T-cell (primary cell): ENCODE measurements at regions not wholly inside any gene's neighbourhood (a gene's known extent, or its start where the extent isn't known, plus 50 kb on each side); places are given as distances from the start of the nearest gene placed in this dataset.
A peak's percentile ranks its signal among the peaks of the same experiment; 100 is the strongest.

Experiments
- ATAC-seq, 4 experiments: fragments of 200-7000 bp in 3 of 4; fragments of 150-1000 bp in 1 of 4; cut with Tn5 transposase; replicated peaks in 1 of 4; 1 replicate in 3 of 4; 2 replicates in 1 of 4; pipeline ENCODE4 v1.10.0; 2021; ENCODE audit warnings: moderate library complexity in 3 of 4, mild to moderate bottlenecking in 2 of 4, moderate number of reproducible peaks in 1 of 4
- CTCF ChIA-PET, 2 donors: fragments of 300-600 bp; sonication (Branson Sonifier 250); formaldehyde crosslinking; loops; one replicate each; lab custom pipeline; 2022; ENCODE audit warnings: antibody characterized with exemption in 2 of 2; lab: Charles Lee
- POLR2A ChIA-PET, 2 donors: fragments of 300-600 bp; sonication (Branson Sonifier 250); formaldehyde crosslinking; loops; one replicate each; lab custom pipeline; 2022; ENCODE audit warnings: antibody characterized with exemption in 2 of 2; lab: Charles Lee
- DNase-seq, 35 experiments: peaks; one replicate each; pipeline versions ENCODE4 v3.0.0 to v3.0.0-alpha.2; 2013 to 2023
- H3K27ac ChIP-seq: one replicate; pipeline ENCODE4 v1.5.1; 2013; ENCODE audit warnings: low read length
- H3K27me3 ChIP-seq, 2 experiments: replicated peaks in 1 of 2; 1 replicate in 1 of 2; 2 replicates in 1 of 2; pipeline versions ENCODE4 v1.6.1 to v1.7.0; 2013; ENCODE audit warnings: low read length in 1 of 2, mixed read lengths in 1 of 2; ENCODE audit not compliant: control insufficient read depth in 2 of 2, insufficient read depth in 2 of 2; ENCODE audit errors: extremely low read depth in 1 of 2
- H3K36me3 ChIP-seq, 2 donors: 1 replicate in 1 of 2; 2 replicates in 1 of 2; pipeline versions ENCODE4 v1.6.1 to v1.7.0; 2013; ENCODE audit warnings: low read length in 1 of 2; ENCODE audit not compliant: control insufficient read depth in 2 of 2, insufficient read depth in 1 of 2; ENCODE audit errors: extremely low read depth in 1 of 2
- H3K4me1 ChIP-seq, 2 experiments: 1 replicate in 1 of 2; 2 replicates in 1 of 2; pipeline versions ENCODE4 v1.6.1 to v1.7.0; 2013; ENCODE audit warnings: low read length in 2 of 2, mixed read lengths in 1 of 2; ENCODE audit not compliant: insufficient read depth in 2 of 2, control insufficient read depth in 1 of 2; ENCODE audit errors: extremely low read depth in 1 of 2
- H3K4me3 ChIP-seq, 2 donors: 1 replicate in 1 of 2; 2 replicates in 1 of 2; pipeline versions ENCODE4 v1.5.1 to v1.7.0; 2013; ENCODE audit warnings: mild to moderate bottlenecking in 2 of 2, low read length in 1 of 2, moderate library complexity in 1 of 2; ENCODE audit not compliant: control insufficient read depth in 1 of 2; ENCODE audit errors: extremely low read depth in 1 of 2
- H3K9me3 ChIP-seq: 2 replicates; pipeline ENCODE4 v1.7.0; 2013
- H3K27ac Mint-ChIP-seq, 2 donors: one replicate each; pipeline ENCODE4 v1.8.0; 2020 to 2021; ENCODE audit warnings: mild to moderate bottlenecking in 2 of 2, mixed read lengths in 2 of 2
- H3K27me3 Mint-ChIP-seq, 2 donors: one replicate each; pipeline ENCODE4 v1.8.0; 2021 to 2022; ENCODE audit warnings: mixed read lengths in 2 of 2
- H3K36me3 Mint-ChIP-seq: one replicate; pipeline ENCODE4 v1.8.0; 2021; ENCODE audit warnings: mixed read lengths
- H3K4me1 Mint-ChIP-seq, 3 donors: one replicate each; pipeline ENCODE4 v1.8.0; 2020 to 2022; ENCODE audit warnings: mixed read lengths in 3 of 3, mild to moderate bottlenecking in 1 of 3
- H3K4me3 Mint-ChIP-seq, 3 donors: one replicate each; pipeline ENCODE4 v1.8.0; 2020 to 2022; ENCODE audit warnings: mild to moderate bottlenecking in 3 of 3, mixed read lengths in 3 of 3, moderate library complexity in 3 of 3
- H3K9me3 Mint-ChIP-seq, 3 donors: one replicate each; pipeline ENCODE4 v1.8.0; 2020 to 2022; ENCODE audit warnings: mixed read lengths in 3 of 3
- WGBS: methylation state at CpG from one replicate; pipeline ENCODE4 v1.1.5; 2013; ENCODE audit warnings: missing lambda C conversion rate; ENCODE audit not compliant: insufficient coverage; 5-methylcytosine and 5-hydroxymethylcytosine counted together

- Histone ChIP-seq H3K4me3 (no peak overlapping the region), H3K27me3 (no peaks in the 10 kb centered on the region), H3K9me3 (no peaks in the 10 kb centered on the region), H3K36me3 (no peaks in the 10 kb centered on the region), H3K4me1 (no peaks in the 10 kb centered on the region), H3K27ac (no peak overlapping the region)
- WGBS, result 8% methylated on average over 3 of the region's 4 CpGs
- CTCF ChIA-PET, result no interaction called here
- DNase-seq (no peak), ATAC-seq (no peak)
- Mint-ChIP-seq H3K4me1 (peaks cover 0 to 3% (median 0%) of the 10 kb centered on the region in 3 donors), H3K9me3 (no peaks in the 10 kb centered on the region), H3K27ac (no peak overlapping the region), H3K4me3 (no peak overlapping the region), H3K36me3 (no peaks in the 10 kb centered on the region), H3K27me3 (peaks cover 7 to 13% of the 10 kb centered on the region in 2 donors)
- POLR2A ChIA-PET, result no interaction called here
Observed at GRCh38 chr2:226137201-226137811, 662.3 kb downstream of the IRS1 start.

- no peaks in the 10 kb centered on the region for H3K36me3 Mint-ChIP-seq
- H3K4me3 Mint-ChIP-seq, result no peak overlapping the region
- no peaks in the 10 kb centered on the region for H3K36me3 ChIP-seq
- ATAC-seq (no peak), DNase-seq (peak in 5 of 35 experiments; percentile 0 to 34 (median 1))
- CTCF ChIA-PET, result no interaction called here
- no peaks in the 10 kb centered on the region for H3K9me3 ChIP-seq
- 10% methylated on average over 4 of the region's 4 CpGs for WGBS
- H3K27me3 Mint-ChIP-seq, result peaks cover 7 to 18% of the 10 kb centered on the region in 2 donors
- POLR2A ChIA-PET, result no interaction called here
- no peaks in the 10 kb centered on the region for H3K4me1 ChIP-seq
- no peak overlapping the region for H3K27ac Mint-ChIP-seq
- no peaks in the 10 kb centered on the region for H3K27me3 ChIP-seq
- no peak overlapping the region for H3K27ac ChIP-seq
- no peaks in the 10 kb centered on the region for H3K9me3 Mint-ChIP-seq
- peaks cover 0 to 3% (median 0%) of the 10 kb centered on the region in 3 donors for H3K4me1 Mint-ChIP-seq
- no peak overlapping the region for H3K4me3 ChIP-seq
Observed at GRCh38 chr2:226136739-226137138, 662.9 kb downstream of the IRS1 start.

- Histone ChIP-seq H3K27me3 (no peaks in the 10 kb centered on the region), H3K9me3 (no peaks in the 10 kb centered on the region), H3K27ac (no peak overlapping the region), H3K4me1 (no peaks in the 10 kb centered on the region), H3K36me3 (no peaks in the 10 kb centered on the region), H3K4me3 (no peak overlapping the region)
- no peak overlapping the region for H3K27ac Mint-ChIP-seq
- WGBS, result no CpG with 5 or more reads among the region's 3 CpGs
- H3K4me1 Mint-ChIP-seq, result peaks cover 0 to 3% (median 0%) of the 10 kb centered on the region in 3 donors
- POLR2A ChIA-PET, result no interaction called here
- CTCF ChIA-PET, result interaction anchor here in 1 of 2 donors (0.6 kb wide), 1 partner anchor 27 kb away, joined by 3 read pairs; no protein-coding TSS in a partner anchor
- no peak for DNase-seq
- ATAC-seq, result no peak
- H3K36me3 Mint-ChIP-seq, result no peaks in the 10 kb centered on the region
- H3K27me3 Mint-ChIP-seq, result peaks cover 7 to 18% of the 10 kb centered on the region in 2 donors
- H3K9me3 Mint-ChIP-seq, result no peaks in the 10 kb centered on the region
- no peak overlapping the region for H3K4me3 Mint-ChIP-seq
Observed at GRCh38 chr2:226135861-226136548, 663.6 kb downstream of the IRS1 start.

GRCh38 chr2:226132323-226133215 lies 667.1 kb downstream of the IRS1 start:
- no peak for ATAC-seq
- no peak for DNase-seq
- ChIA-PET CTCF (interaction anchor here in 1 of 2 donors (0.5 to 0.7 kb wide), 2 partner anchors 100 to 201 kb away, joined by 3 read pairs; no protein-coding TSS in a partner anchor), POLR2A (no interaction called here)
- Histone ChIP-seq H3K27me3 (no peaks in the 10 kb centered on the region), H3K9me3 (no peaks in the 10 kb centered on the region), H3K4me1 (no peaks in the 10 kb centered on the region), H3K36me3 (no peaks in the 10 kb centered on the region), H3K4me3 (no peak overlapping the region), H3K27ac (no peak overlapping the region)
- Mint-ChIP-seq H3K27ac (no peak overlapping the region), H3K36me3 (no peaks in the 10 kb centered on the region), H3K27me3 (peaks cover 7 to 18% of the 10 kb centered on the region in 2 donors), H3K4me1 (peaks cover 0 to 3% (median 0%) of the 10 kb centered on the region in 3 donors), H3K4me3 (no peak overlapping the region), H3K9me3 (no peaks in the 10 kb centered on the region)
- WGBS, result 70% methylated on average over 2 of the region's 5 CpGs

- Mint-ChIP-seq H3K4me3 (no peak overlapping the region), H3K27ac (no peak overlapping the region), H3K27me3 (peaks cover 7 to 18% of the 10 kb centered on the region in 2 donors), H3K36me3 (no peaks in the 10 kb centered on the region), H3K9me3 (no peaks in the 10 kb centered on the region), H3K4me1 (no peaks in the 10 kb centered on the region)
- Histone ChIP-seq H3K27ac (no peak overlapping the region), H3K4me3 (no peak overlapping the region), H3K9me3 (no peaks in the 10 kb centered on the region), H3K4me1 (no peaks in the 10 kb centered on the region), H3K27me3 (no peaks in the 10 kb centered on the region), H3K36me3 (no peaks in the 10 kb centered on the region)
- ChIA-PET CTCF (no interaction called here), POLR2A (no interaction called here)
- WGBS, result 81% methylated on average over 2 of the region's 2 CpGs
- DNase-seq, result no peak
- no peak for ATAC-seq
Observed at GRCh38 chr2:226131299-226131784, 668.3 kb downstream of the IRS1 start.

GRCh38 chr2:226130192-226130591 lies 669.4 kb downstream of the IRS1 start:
- CTCF ChIA-PET, result no interaction called here
- POLR2A ChIA-PET, result no interaction called here
- Histone ChIP-seq H3K27ac (no peak overlapping the region), H3K27me3 (no peaks in the 10 kb centered on the region), H3K9me3 (no peaks in the 10 kb centered on the region), H3K4me1 (no peaks in the 10 kb centered on the region), H3K4me3 (no peak overlapping the region), H3K36me3 (no peaks in the 10 kb centered on the region)
- Mint-ChIP-seq H3K27ac (no peak overlapping the region), H3K36me3 (no peaks in the 10 kb centered on the region), H3K27me3 (peaks cover 7 to 18% of the 10 kb centered on the region in 2 donors), H3K4me1 (no peaks in the 10 kb centered on the region), H3K9me3 (no peaks in the 10 kb centered on the region), H3K4me3 (no peak overlapping the region)
- ATAC-seq (no peak), DNase-seq (no peak)
- WGBS, result 100% methylated on average over 2 of the region's 2 CpGs
